SKM-1 treated with dmso at 0.1 percent for 144 hours (cell line): ENCODE measurements at regions not wholly inside any gene's neighbourhood (a gene's known extent, or its start where the extent isn't known, plus 50 kb on each side); places are given as distances from the start of the nearest gene placed in this dataset.

Experiments used
- DNase-seq: peaks from one replicate; lab custom pipeline; 2025; ENCODE audit not compliant: unreplicated experiment; lab: John Stamatoyannopoulos, UW

- no peak for DNase-seq
Measured at GRCh38 chr4:3671571-3672464, 94.4 kb upstream of the ADRA2C start.

- no peak for DNase-seq
Measured at GRCh38 chr4:3670521-3671519, 95.4 kb upstream of the ADRA2C start.

GRCh38 chr4:3669553-3669949 is 96.6 kb upstream of the ADRA2C start:
- no peak for DNase-seq

GRCh38 chr4:3668825-3669552 is 97.2 kb upstream of the ADRA2C start:
- no peak for DNase-seq

- DNase-seq: no peak
Measured at GRCh38 chr4:3667258-3667657, 98.9 kb upstream of the ADRA2C start.

GRCh38 chr4:3666263-3666662 is 99.9 kb upstream of the ADRA2C start:
- DNase-seq: no peak

GRCh38 chr4:3665360-3665891 is 100.8 kb upstream of the ADRA2C start:
- no peak for DNase-seq

- no peak for DNase-seq
Measured at GRCh38 chr4:3663791-3664190, 102.4 kb upstream of the ADRA2C start.

GRCh38 chr4:3662516-3662915 is 103.7 kb upstream of the ADRA2C start:
- no peak for DNase-seq

- no peak for DNase-seq
Measured at GRCh38 chr4:3661989-3662388, 104.2 kb upstream of the ADRA2C start.

- no peak for DNase-seq
Measured at GRCh38 chr4:3660928-3661515, 105.2 kb upstream of the ADRA2C start.

GRCh38 chr4:3660086-3660927 is 105.9 kb upstream of the ADRA2C start:
- no peak for DNase-seq

GRCh38 chr4:3659131-3659530 is 107.1 kb upstream of the ADRA2C start:
- no peak for DNase-seq

GRCh38 chr4:3658530-3658913 is 107.7 kb upstream of the ADRA2C start:
- DNase-seq: no peak

GRCh38 chr4:3657902-3658529 is 108.2 kb upstream of the ADRA2C start:
- DNase-seq: no peak

- DNase-seq: no peak
Measured at GRCh38 chr4:3656416-3657356, 109.5 kb upstream of the ADRA2C start.

- DNase-seq: no peak
Measured at GRCh38 chr4:3655963-3656362, 110.2 kb upstream of the ADRA2C start.

- DNase-seq: no peak
Measured at GRCh38 chr4:3655485-3655884, 110.7 kb upstream of the ADRA2C start.
